B cell (primary cell): ENCODE measurements at regions not wholly inside any gene's neighbourhood (a gene's known extent, or its start where the extent isn't known, plus 50 kb on each side); places are given as distances from the start of the nearest gene placed in this dataset.

ENCODE experiments used
- CTCF ChIP-seq: fragments of 200-600 bp; IDR thresholded peaks from one replicate; pipeline ENCODE4 v1.8.0; 2022; ENCODE audit warnings: antibody characterized with exemption, mild to moderate bottlenecking
- EZH2 ChIP-seq: IDR thresholded peaks from 2 replicates; pipeline ENCODE4 v1.6.1; 2012; ENCODE audit warnings: borderline replicate concordance, low read depth, mild to moderate bottlenecking, moderate library complexity, low read length; ENCODE audit not compliant: insufficient read depth, poor library complexity, severe bottlenecking

DNA sequence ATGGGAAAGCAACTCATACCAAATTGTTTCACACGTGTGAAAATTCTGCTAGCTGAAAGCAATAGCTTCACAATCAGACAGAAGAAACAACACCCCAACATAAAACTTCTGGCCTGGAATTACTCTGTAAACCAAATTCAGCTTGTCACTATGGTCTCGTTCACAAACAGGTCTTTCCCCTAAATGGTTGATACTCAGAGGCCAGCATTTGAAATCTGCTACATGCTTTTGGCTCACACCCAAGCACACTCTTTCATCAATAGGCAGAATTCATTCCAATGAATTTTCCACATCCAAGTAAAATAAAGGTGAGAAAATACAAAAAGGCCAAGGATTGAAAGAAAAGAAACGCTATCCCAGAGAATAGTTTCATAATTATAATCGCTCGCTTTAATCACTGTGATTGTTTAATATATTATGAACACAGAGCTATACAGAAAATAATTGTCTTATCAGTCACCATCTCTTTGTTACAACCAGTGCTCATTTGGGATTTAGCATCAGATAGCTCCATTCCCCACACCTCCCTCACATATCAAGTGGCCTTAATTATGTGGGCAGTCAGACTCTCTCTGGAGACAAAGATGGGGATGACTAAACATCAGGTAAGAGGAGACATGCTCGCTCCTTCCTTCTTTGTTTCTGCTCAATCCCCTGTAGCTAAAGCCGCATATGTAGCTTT lies 503.8 kb upstream of the ARRDC4 start:
- TF ChIP-seq CTCF (no peak), EZH2 (no peak)
